AG04449 (cell line): ENCODE measurements at regions not wholly inside any gene's neighbourhood (a gene's known extent, or its start where the extent isn't known, plus 50 kb on each side); places are given as distances from the start of the nearest gene placed in this dataset.

ENCODE experiments used
- CTCF ChIA-PET: fragments of 350-600 bp; formaldehyde crosslinking; extraction: SDS; loops from one replicate; lab custom pipeline; 2021; ENCODE audit warnings: antibody characterized with exemption; lab: Yijun Ruan, JAX
- POLR2A ChIA-PET: fragments of 400-600, 350-600 bp; formaldehyde crosslinking; extraction: SDS; loops from one replicate; lab custom pipeline; 2020; ENCODE audit warnings: antibody characterized with exemption, inconsistent platforms; lab: Yijun Ruan, JAX
- DNase-seq: peaks from one replicate; pipeline ENCODE4 v3.0.0-alpha.2; 2010; ENCODE audit warnings: low read depth, low spot score
- H3K4me3 ChIP-seq: 2 replicates; pipeline ENCODE4 v1.5.1; 2011; ENCODE audit warnings: low read depth, mild to moderate bottlenecking, control low read depth, low read length
- TF ChIP-seq, protein P1 (sequence below): IDR thresholded peaks from one replicate; pipeline ENCODE4 v1.5.1; 2011; ENCODE audit warnings: mild to moderate bottlenecking, moderate library complexity, low read length, control low read depth, inconsistent platforms; ENCODE audit not compliant: insufficient read depth; ENCODE audit errors: missing control alignments

DNA sequence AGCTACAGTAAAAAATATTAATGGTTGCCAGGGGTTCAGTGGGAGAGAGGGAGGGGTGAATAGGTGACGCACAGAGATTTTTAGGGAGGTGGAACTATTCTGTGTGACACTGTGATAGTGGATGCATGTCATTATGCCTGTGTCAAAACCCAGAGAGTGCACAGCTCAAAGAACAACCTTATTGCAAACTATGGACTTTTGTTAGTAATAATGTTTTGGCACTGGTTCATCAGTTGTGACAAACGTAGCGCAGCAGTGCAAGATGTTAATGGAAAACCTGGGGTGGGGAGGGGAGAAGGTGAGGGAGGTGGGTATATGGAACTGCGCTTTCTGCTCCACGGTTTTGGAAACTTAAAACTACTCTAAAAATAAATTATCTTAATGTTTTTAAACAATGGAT, 134.6 kb upstream of the RFC3 start:
- DNase-seq, result no peak
- POLR2A ChIA-PET, result no interaction called here
- TF ChIP-seq, protein P1, sequence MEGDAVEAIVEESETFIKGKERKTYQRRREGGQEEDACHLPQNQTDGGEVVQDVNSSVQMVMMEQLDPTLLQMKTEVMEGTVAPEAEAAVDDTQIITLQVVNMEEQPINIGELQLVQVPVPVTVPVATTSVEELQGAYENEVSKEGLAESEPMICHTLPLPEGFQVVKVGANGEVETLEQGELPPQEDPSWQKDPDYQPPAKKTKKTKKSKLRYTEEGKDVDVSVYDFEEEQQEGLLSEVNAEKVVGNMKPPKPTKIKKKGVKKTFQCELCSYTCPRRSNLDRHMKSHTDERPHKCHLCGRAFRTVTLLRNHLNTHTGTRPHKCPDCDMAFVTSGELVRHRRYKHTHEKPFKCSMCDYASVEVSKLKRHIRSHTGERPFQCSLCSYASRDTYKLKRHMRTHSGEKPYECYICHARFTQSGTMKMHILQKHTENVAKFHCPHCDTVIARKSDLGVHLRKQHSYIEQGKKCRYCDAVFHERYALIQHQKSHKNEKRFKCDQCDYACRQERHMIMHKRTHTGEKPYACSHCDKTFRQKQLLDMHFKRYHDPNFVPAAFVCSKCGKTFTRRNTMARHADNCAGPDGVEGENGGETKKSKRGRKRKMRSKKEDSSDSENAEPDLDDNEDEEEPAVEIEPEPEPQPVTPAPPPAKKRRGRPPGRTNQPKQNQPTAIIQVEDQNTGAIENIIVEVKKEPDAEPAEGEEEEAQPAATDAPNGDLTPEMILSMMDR, result no peak
- CTCF ChIA-PET, result no interaction called here
- H3K4me3 ChIP-seq, result no peak overlapping the region

DNA sequence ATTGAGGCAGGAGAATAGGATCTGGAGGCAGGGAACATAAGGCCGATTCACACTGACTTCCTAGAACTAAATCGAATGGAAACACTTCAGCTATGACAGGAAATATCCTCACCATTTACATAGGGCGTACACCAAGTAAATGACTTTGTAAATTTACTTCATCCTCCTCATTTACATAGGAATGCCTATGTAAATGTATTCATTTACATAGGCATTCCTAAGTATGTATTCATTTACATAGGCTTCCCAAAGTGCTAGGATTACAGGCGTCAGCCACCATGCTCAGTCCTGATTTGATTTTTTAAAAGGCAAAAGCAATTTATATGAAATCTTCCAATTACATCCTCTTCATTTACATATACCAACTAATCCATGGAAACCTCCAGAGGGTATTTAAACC, 133.1 kb upstream of the RFC3 start:
- no peak for DNase-seq
- TF ChIP-seq, protein P1, result no peak
- no peak overlapping the region for H3K4me3 ChIP-seq
- ChIA-PET POLR2A (no interaction called here), CTCF (no interaction called here)

DNA sequence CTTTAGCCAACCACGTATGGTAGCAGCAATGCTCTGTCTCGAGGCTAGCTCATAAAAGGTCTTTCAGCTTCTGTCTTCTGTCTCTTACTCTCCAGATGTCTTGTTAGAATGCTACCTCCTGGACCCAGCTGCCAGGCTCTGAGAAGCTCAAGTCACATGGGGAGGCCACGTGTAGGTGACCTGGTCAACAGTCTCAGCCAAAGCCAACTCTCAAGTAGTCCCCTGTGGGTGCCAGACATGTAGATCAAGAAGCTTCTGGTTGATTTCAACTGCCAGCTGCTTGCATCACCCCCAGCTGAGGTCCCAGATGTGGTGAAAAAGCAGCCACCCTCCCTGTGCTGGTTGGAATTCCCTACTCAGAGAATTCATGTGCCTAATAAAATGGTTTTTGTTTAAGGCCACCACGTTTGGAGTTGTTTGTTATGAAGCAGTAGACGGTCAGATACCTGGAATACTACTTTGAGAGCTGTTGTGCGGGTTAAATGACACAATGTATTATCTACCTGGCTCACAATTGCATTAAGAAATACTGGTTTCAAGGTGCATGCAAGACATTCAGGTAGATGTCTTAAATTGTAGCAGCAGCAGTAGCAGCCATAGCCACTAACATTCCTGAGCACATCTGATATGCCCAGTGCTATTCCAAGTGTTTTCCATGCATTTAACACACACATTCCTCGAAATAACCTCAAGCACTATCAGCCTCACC, 131.0 kb upstream of the RFC3 start:
- TF ChIP-seq, protein P1, result no peak
- ChIA-PET POLR2A (no interaction called here), CTCF (interaction anchor here (1.0 kb wide), 1 partner anchor 37 kb away, joined by 3 read pairs; no protein-coding TSS in a partner anchor)

DNA sequence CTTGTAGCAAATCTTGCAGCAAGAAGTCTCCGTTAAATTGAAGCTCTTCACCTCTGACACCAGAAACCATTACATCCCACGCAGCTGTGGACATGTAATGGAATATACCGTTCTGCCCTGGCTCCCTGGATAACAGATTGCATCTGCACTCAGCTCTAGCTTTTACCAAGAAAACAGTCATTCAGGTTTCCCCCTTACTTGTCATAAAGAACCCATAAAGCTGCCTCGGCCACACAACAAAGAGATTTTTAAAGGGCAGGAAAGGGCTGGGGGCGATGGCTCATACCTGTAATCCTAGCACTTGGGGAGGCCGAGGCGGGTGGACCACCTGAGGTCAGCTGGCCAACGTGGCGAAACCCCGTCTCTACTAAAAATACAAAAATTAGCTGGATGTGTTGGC, 127.6 kb upstream of the RFC3 start:
- TF ChIP-seq, protein P1, result no peak
- CTCF ChIA-PET, result interaction anchor here (1.6 kb wide), 1 partner anchor 32 kb away, joined by 3 read pairs; no protein-coding TSS in a partner anchor
- POLR2A ChIA-PET, result no interaction called here
- no peak overlapping the region for H3K4me3 ChIP-seq
- DNase-seq, result no peak

More for the DNA sequence above, 131.0 kb upstream of the RFC3 start:
- H3K4me3 ChIP-seq, result no peak overlapping the region
- no peak for DNase-seq

DNA sequence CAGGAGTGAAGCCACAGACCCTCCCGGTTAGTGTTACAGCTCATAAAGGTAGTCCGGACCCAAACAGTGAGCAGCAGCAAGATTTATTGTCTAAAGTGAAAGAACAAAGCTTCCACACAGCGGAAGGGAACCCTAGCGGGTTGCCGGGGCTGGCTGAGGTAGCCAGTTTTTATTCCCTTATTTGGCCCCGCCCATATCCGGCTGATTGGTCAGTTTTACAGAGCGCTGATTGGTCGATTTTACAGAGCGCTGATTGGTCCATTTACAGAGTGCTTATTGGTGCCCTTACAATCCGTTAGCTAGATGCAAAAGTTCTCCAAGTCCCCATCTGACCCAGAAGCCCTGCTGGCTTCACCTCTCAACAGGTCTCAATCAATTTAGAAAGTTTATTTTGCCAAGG, 126.0 kb upstream of the RFC3 start:
- no peak for DNase-seq
- CTCF ChIA-PET, result no interaction called here
- TF ChIP-seq, protein P1, result no peak
- no peak overlapping the region for H3K4me3 ChIP-seq
- POLR2A ChIA-PET, result interaction anchor here (0.6 kb wide), 1 partner anchor 70 kb away, joined by 3 read pairs; no protein-coding TSS in a partner anchor

DNA sequence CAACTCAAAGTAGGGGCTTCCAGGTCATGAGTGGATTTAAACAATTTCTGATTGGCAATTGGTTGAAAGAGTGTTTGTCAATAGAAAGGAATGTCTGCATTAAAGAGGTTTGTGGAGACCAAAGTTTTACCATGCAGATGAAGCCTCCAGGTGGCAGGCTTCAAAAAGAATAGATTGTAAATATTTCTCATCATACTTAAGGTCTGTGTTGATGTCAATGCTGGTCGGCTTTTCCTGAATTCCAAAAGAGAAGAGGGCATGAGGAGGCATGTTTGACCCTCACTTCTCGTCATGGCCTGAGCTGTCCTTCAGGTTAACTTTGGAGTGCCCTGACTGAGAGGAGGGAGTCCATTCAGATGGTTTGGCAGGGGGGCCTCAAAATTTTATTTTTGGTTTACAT, 125.4 kb upstream of the RFC3 start:
- no peak for DNase-seq
- ChIA-PET CTCF (no interaction called here), POLR2A (no interaction called here)
- H3K4me3 ChIP-seq, result no peak overlapping the region
- TF ChIP-seq, protein P1, result no peak
